ENCODE measurements at regions not wholly inside any gene's neighbourhood (a gene's known extent, or its start where the extent isn't known, plus 50 kb on each side); places are given as distances from the start of the nearest gene placed in this dataset.

- no peak for DNase-seq (ENCODE audit: low read depth)
Measured at GRCh38 chr16:6576113-6576512, 756.5 kb upstream of the RBFOX1 start.

DNA sequence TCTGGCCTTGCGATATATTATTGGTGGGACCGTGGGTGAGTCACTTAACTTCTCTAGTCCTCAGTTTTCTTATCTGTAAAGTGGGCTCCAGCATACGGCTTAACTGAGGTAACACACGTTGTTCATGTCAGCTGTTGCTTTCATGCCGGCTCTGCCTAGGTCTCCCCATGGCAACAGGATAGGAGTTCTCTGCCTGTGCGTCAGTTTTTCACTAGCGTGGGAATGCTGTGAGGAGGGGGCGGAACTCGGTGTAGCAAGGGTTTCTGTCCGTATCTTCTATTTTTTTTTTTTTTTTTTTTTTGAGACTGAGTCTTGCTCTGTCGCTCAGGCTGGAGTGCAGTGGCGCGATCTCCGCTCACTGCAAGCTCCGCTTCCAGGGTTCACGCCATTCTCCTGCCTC is 758.5 kb upstream of the RBFOX1 start:
- no peak for DNase-seq (ENCODE audit: low read depth)

GRCh38 chr16:6573577-6573976 is 759.1 kb upstream of the RBFOX1 start:
- DNase-seq (ENCODE audit: low read depth): no peak

DNA sequence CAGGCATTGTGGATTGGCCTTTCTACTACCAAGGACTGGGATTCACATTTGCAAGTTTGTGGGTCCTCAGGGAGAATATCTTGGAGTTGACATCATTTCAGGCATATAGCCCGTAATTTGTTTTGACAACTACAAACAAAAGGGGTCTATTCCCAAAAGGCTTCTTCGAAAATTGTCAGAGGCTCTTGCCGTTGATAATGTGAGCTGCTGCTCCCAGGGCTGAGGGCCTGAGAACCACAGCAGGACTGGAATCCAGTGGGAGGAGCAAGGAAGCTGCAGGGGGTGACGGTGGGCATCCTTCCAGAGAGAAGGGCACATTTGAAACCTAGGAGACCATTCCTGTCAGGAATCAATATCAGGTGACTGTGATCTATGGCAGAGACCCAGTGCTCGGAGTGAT is 761.6 kb upstream of the RBFOX1 start:
- DNase-seq (ENCODE audit: low read depth): no peak

GRCh38 chr16:6570530-6570929 is 762.1 kb upstream of the RBFOX1 start:
- no peak for DNase-seq (ENCODE audit: low read depth)

DNA sequence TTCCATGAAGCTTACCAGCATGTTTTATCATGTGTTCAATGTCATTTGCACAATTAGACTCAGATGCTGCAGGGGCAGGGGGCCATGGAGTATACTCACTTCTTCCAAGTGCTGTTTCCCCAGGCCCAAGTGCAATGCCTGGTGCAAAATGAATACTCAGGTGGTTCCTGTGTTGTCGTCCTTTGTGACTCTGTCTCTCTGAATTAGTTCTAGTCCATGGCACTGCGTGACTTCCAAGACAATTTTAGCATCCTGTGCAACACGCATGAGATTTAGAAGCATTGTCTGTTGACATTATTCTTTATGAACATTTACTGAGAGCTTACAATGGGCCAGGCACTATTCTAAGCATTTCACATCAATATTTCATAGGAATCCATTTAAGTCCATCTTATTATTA is 769.7 kb upstream of the RBFOX1 start:
- DNase-seq (ENCODE audit: low read depth): no peak

GRCh38 chr16:6560306-6561100 is 772.1 kb upstream of the RBFOX1 start:
- DNase-seq (ENCODE audit: low read depth): no peak

DNA sequence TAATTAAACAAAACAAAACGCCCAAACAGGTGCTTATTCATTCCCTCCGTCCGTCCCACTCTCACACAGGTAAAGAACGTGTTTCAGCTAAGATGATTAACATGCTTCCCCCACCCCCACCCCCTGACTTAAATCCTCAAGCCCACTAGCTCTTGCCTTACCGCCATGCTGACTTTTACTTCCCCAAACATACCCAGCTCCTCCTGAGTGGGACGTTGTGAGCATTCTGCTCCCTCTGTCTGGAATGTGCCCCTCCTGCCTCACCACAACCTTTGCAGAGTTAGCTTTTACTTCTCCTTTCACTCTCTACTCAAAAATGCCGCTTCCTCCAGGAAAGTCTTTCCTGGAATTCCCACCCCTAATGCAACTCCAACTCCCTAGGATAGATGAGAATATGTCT is 774.0 kb upstream of the RBFOX1 start:
- DNase-seq (ENCODE audit: low read depth): no peak

GRCh38 chr16:6558126-6558525 is 774.5 kb upstream of the RBFOX1 start:
- no peak for DNase-seq (ENCODE audit: low read depth)

DNA sequence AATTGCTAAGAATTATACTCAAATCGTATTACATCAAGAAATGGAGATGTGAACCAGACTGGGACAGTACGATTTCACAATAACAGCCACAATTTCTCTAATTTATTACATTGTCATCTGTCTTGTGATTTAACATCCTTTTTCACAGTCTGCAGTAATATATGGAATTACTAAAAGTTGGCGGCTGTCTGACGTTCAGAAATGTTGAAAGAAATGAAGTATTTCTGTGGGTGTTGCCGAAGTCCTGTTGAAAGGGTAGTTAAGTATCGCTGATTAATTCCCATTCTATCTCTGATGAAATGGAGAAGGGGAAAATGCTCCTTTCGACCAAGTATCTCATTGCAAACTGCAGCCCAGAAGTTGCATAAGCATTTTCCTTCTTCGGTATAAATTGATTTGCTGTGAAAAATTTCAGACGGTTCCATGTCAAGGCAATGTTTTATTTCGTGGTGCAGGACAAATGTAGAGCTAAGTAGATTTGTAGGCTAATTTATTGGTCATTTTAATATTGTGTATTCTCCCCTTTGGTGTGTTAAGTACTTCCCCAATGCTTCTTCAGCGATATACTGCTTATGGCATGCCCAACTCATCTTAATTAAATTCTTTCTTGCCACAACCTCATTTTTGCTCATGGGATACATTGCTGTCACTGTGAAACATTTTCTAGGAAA is 775.2 kb upstream of the RBFOX1 start:
- no peak for DNase-seq (ENCODE audit: low read depth)

- DNase-seq (ENCODE audit: low read depth): no peak
Measured at GRCh38 chr16:6549415-6549814, 783.2 kb upstream of the RBFOX1 start.

DNA sequence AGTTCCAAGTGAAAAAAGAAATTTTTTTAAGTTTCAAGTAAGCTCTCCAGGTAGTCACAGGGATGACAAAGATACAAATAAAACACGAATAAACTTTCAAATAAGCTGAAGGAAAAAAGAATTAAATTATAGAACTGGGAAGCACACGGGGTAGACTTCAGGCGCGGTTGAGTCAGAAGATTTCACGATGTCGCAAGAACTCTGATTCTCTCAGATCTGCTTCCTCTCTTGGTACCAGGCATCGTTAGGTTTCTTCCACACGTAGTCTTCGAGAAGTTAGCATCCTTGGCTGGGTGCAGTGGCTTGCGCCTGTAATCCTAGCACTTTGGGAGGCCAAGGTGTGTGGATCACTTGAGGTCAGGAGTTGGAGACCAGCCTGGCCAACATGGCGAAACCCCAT is 784.1 kb upstream of the RBFOX1 start:
- no peak for DNase-seq (ENCODE audit: low read depth)

- no peak for DNase-seq (ENCODE audit: low read depth)
Measured at GRCh38 chr16:6547131-6547530, 785.5 kb upstream of the RBFOX1 start.

GRCh38 chr16:6545329-6545728 is 787.3 kb upstream of the RBFOX1 start:
- DNase-seq (ENCODE audit: low read depth): no peak

DNA sequence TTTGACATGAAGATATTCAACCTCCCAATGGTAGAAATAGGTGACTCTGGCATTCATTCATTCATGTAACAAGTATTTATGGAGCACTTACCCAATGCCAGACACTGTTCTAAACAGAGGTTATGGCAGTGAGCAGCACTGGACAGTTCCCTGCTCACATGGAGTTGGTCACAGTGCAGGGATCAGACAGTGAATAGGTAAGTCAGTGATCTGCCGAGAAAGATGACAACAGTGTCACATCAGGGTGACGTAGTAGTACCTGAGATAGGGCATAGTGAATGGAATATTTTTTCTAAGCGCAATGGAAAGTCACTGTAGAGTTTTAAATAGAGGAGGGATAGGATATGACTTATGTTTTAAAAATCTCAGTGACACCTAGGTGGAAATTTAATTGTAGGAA is 791.4 kb upstream of the RBFOX1 start:
- no peak for DNase-seq (ENCODE audit: low read depth)

GRCh38 chr16:6536411-6536810 is 796.2 kb upstream of the RBFOX1 start:
- no peak for DNase-seq (ENCODE audit: low read depth)

- no peak for DNase-seq (ENCODE audit: low read depth)
Measured at GRCh38 chr16:6531067-6531466, 801.6 kb upstream of the RBFOX1 start.

GRCh38 chr16:6528217-6528616 is 804.4 kb upstream of the RBFOX1 start:
- no peak for DNase-seq (ENCODE audit: low read depth)

DNA sequence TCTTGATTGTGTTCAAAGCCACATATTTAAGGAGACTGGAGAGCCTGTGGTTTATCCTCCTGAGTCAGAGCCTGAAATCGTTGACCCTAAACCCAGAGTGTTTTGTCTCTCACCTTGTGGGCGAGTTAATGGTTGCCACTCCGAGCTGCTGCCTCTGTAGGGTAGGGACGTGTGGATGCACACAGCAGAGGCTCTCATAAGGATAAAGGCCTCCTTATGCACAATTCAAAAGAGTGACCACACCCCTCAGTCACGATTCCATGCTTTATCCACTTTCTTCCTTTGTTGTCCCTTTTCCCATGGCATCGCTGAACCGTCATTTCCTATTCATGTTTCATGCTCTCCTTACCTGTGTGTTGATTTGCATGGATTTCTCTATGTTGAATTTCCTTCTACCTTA is 805.0 kb upstream of the RBFOX1 start:
- no peak for DNase-seq (ENCODE audit: low read depth)

GRCh38 chr16:6524501-6524900 is 808.1 kb upstream of the RBFOX1 start:
- no peak for DNase-seq (ENCODE audit: low read depth)

- DNase-seq (ENCODE audit: low read depth): no peak
Measured at GRCh38 chr16:6517020-6517720, 815.5 kb upstream of the RBFOX1 start.

- DNase-seq (ENCODE audit: low read depth): no peak
Measured at GRCh38 chr16:6512512-6512911, 820.1 kb upstream of the RBFOX1 start.

DNA sequence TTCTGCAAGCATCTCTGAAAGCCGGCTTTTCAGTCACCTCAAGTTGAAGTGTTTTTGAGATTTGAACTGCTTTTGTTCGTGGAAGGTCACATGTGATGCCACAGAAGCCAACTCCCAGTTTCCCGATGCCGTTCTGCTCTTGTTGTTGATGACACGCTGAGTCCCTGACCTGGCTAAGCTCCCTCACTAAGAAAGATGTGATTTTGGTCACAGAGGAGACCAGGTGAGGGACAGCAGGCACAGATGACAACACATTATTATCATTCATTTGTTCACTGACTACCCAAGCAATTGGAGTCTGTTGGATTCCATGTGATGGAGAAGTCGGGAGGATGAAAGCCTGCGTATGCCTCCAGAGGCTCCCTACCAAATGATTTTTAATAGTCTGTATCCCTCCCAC is 822.4 kb upstream of the RBFOX1 start:
- no peak for DNase-seq (ENCODE audit: low read depth)
